NK-92 treated with Interleukin-12 subunit alpha and Interleukin-12 subunit beta, amount 100 ng/mL, for 24 hours (cell line): ENCODE measurements at regions not wholly inside any gene's neighbourhood (a gene's known extent, or its start where the extent isn't known, plus 50 kb on each side); places are given as distances from the start of the nearest gene placed in this dataset.

Experiments
- DNase-seq: peaks from one replicate; lab custom pipeline; 2025; lab: John Stamatoyannopoulos, UW

- DNase-seq, result no peak
These were observed 50.6 kb upstream of the PTGR2 start for GRCh38 chr14:73800970-73801515.

- DNase-seq, result no peak
These were observed 53.9 kb upstream of the PTGR2 start for GRCh38 chr14:73797543-73798265.

DNA sequence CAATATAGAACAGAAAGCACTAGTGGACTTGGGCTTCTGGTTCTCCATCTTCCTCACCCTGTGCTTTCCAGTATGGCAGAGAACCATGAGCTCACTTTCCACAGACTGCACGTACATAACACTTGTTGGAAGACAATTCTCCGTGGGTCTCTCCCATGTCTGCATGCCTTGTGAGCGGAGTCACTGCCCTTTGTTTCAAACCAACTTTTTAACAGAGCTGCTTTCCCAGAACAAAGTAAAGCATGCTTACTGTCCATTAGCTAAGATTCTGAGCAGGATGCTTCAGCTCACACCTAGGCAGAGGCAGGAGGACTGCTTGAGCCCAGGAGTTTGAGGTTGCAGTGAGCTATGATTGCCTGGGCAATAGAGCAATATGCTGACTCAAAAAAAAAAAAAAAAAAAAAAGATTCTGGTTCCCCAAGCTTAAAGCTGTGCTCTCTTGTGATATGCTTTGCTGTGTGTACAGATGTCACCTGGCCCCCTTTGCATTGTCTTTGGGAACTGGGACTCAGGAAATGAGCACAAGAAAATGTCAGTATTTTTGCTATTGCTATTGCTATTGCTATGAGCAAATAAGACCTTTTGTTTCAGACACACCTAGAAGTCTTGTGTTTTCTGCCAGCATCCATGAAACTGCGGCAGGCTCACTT, 54.6 kb upstream of the PTGR2 start:
- DNase-seq, result no peak

DNA sequence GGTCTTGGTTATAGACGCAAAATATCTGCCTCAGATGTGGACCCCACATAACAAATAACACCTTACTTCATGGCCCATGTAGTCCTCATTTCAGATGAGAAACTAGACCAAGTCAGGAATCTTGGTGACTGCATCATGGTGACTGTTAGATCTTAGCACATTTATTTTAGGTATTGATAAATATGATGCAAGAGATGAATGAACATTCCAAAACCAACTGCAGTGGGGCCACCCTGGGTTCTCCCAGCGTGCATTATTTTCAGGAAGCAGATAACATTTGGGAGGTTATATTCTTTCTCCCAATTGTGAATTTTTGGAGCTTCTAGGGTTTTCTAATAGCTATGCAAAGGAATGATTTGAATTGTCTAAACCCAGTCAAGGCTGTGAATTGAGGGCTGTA, 55.2 kb upstream of the PTGR2 start:
- no peak for DNase-seq

DNA sequence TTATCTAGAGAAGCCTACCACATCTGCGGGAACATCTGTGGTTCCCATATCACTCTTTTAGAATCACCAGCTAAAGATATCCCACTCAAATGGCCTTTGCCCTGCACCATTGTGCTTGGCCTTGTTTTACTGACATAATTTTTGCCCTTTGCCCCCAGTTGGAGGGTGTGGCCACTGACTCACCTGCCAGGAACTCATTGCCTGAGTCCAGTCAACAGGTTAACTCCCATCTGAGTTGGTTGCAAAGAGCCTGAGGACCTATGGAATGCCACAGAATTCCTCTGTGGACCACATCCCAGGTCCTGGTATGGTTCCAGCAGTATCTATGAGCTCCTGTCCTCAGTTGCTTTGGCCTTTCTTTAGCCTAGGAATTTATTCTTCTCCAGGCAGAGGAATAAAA, 55.7 kb upstream of the PTGR2 start:
- no peak for DNase-seq

DNA sequence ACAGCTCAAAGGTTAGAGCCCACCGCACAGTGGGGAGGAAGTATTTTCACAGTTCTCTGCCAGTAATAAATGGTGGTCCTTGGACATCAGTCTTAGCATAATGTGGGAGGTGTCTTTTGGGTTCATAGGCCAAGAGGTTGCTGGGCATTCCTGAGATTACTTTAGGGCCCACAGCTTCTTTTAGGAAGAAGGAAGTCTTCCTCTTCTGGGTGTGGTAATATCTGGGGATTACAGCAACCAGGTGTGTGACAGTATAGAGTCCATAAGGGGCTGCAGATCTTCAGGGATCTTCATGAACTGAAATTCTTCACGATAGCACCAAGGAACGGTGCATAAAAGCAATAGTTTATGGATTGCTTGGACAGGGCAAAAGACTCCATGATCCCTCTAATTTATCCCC, 56.2 kb upstream of the PTGR2 start:
- DNase-seq, result no peak

DNA sequence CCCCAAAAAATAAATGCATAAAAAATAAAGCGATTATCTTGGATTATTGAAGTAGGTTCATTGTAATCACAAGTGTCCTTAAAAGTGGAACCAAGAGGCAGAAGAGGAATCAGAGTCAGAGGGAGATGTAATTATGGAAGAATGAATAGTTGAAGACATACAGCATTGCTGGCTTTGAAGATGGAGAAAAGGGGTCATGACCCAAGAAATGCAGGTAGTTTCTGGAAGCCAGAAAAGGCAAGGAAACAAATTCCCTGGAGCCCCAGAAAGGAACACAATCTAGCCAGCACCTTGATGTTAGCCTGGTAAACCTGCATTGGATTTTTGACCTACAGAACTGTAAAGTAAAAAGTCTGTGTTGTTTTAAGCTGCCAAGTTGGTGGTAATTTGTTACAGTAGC, 57.5 kb upstream of the PTGR2 start:
- no peak for DNase-seq

DNA sequence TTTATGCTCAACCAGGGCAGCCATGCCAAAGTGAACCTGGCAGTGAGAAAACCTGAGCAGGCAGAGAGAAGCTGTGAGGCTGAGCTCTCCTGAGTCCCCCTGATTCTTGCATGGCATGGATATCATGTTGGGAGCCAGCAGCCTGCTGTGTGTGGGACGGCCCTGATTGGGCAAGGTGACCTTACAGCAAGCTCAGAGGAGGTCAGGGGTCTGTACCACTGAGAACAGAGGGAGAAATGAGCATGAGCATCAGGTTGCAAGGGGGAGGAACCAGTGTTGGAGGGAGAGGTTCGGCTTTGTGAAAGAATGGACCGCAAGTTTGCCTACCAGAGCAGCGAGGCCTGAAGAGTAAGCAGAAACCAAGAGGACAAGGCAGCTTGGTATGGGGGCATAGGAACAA, 59.1 kb upstream of the PTGR2 start:
- DNase-seq, result no peak

DNA sequence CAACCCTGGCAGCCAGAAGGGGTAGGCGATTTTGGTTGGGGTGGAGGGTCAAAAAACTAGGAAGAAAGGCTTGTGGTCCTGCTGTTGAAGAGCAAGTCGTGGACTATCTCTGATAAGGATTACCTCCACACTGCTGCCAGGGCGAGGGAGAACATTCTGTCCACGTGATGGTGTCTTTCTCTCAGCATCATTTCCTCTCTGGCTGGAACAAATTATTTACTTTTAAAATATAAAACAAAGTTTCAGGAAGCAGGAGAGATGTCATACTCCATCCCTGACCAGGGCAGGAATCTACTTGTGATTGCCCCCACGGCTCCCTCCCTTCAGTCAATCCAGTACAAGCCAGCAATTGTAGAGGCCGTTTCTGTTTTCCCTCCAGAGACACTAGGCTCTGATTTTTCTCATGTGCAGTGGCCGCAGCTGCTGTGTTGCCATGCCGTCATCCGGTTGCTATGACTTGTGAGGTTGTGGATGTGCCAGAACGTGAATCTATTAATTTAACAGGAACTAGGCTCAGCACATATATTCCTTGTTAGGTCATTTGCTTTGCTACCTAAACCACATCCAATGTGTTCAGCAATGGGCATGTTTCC, 61.5 kb upstream of the PTGR2 start:
- no peak for DNase-seq

GRCh38 chr14:73788701-73789551, 62.7 kb upstream of the PTGR2 start:
- no peak for DNase-seq

DNA sequence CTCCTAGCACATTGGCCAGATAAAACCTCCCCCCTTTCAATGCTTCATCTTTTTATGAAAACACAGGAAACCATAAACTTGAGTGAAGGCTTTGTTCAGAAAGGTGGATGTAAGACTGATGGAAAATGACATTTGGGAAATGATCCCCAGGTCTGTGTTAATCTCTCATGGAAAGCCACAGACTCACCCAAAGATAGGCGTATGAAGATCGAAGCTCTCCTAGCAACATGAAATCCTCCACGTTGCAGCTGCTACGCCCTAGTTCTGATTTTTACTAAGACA, 63.4 kb upstream of the PTGR2 start:
- no peak for DNase-seq

GRCh38 chr14:73787486-73788316, 63.9 kb upstream of the PTGR2 start:
- DNase-seq, result peak; percentile 32

DNA sequence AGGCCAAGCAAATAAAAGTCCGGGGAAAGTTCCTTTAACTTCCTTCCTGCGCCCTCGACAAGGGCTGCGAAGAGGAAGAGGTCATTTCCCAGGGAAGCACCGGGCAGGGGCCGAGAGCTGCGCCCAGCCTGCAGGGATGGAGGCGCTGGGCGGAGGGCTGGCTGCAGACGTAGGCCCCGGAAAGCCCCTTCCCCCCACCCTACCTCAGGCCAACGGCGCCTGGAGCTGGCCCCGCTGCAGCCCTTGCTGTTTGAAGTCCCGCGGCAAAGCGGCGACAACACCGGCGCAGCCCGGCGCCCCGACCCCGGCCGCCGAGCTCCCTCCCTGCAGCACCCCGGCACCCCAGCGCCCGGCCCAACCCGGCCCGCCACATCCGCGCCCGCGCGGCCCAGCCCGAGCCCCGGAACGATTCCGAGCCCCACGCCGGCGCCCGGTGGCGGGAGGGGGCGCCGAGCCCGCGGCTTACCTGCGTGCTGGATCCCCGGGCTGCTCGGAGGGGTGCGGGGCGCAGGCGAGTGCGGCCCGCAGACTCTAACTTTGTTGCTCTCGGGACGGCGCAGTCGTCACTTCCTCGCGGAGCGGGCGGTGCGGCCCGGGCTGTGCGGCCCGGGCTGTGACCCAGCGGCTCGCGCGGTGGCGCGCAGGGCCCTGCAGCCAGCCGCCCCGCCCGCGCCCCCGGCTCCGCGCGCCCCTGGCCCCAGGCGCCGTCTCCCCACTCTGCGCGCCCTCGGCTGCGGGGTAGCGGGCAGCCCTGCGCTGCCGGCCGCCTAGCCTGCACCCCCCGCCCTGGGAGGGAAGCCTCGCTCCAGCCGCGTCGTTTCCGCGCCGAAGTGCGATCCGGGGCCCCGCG, 64.8 kb upstream of the PTGR2 start:
- peak; percentile 71 for DNase-seq

DNA sequence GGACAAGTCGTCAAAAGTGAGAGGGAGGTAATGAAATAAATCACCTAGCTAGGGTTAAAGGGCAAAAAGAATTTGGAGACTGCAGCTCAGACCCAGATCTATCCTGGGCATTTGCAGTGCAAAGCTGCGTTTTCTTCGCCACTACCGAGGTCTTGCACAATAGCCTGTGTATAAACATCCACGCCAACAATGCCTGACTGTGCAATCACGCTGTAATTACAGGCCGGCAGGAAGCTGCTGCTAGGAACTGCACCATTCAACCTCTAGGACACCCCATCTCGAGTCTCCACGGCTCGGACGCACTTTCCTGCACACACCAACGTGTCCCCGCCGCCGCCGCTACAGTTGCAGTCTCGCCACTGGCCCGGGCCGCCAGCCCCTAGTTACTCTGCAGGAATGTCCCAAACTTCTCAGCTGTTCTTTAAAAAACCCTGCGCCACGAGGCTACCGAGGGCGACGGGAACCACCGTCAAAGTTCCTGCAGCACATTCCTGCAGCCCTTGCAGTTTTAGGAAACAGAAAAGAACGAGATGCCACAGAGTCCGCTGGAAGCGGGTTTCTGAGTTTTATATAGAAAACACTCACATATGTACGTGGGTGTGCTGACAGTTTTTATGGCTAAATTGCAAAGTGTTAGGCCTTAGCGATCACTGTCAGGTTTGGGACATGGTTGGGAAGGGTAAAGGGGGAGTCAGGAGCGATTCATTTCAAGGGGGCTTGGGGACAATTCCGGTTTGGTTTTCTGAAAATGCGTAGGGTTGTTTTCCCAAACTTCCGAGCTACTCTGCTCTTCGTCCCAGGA, 65.6 kb upstream of the PTGR2 start:
- DNase-seq, result peak; percentile 89

GRCh38 chr14:73785336-73785833, 66.2 kb upstream of the PTGR2 start:
- DNase-seq, result peak; percentile 26

- no peak for DNase-seq
These were observed 66.7 kb upstream of the PTGR2 start for GRCh38 chr14:73784988-73785313.

- DNase-seq, result no peak
These were observed 67.2 kb upstream of the PTGR2 start for GRCh38 chr14:73784181-73784987.

GRCh38 chr14:73783107-73783727, 68.4 kb upstream of the PTGR2 start:
- no peak for DNase-seq
